GM18507 (cell line): ENCODE measurements at regions not wholly inside any gene's neighbourhood (a gene's known extent, or its start where the extent isn't known, plus 50 kb on each side); places are given as distances from the start of the nearest gene placed in this dataset.

Source experiments
- DNase-seq: peaks from one replicate; pipeline ENCODE4 v3.0.0; 2011; ENCODE audit warnings: low read depth; ENCODE audit not compliant: insufficient read length; ENCODE audit errors: extremely low spot score
- FAIRE-seq: peaks from 2 replicates; lab custom pipeline; 2011; peaks lifted over from hg19 to GRCh38; lab: Jason Lieb, UNC

GRCh38 chr11:103618528-103618927 lies 417.9 kb upstream of the DDI1 start:
- FAIRE-seq = no peak
- DNase-seq = no peak

DNA sequence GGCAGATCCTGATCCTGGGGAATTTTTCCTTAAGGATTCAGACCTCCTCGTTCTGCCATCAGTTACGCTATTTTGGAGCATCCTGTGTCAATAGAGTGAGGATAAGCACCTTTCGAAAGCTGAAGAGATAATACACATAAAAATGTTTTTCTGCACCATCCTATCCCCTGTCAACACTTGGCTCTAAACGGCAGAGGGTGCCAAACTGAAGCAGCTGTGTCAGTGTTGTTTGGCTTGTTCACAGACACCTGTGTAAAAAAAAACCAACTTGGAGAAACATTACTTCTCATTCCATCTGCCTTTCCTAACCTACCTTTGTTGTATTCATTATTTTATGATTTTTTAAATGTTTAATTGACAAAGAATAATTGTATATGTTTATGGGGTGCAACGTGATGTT lies 417.0 kb upstream of the DDI1 start:
- DNase-seq (no peak), FAIRE-seq (no peak)

DNA sequence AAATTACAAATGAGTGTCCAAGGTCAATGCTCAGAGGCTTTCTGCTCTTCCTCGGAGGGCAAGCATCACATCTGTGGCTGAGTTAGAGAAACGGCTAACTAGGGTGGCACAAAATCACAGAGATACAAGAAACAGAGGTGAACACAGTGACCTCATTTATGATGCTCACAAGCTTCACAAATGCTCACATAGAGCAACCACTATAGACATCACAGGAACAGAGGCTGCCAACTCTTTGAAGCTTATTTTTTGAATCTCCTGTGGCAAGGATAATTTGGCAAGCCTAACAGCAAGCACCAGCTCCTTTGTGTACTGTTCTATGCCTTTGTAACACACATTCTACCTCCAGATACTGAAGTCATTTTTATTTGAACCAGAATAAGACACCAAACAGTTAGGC lies 416.5 kb upstream of the DDI1 start:
- no peak for FAIRE-seq
- DNase-seq = no peak

DNA sequence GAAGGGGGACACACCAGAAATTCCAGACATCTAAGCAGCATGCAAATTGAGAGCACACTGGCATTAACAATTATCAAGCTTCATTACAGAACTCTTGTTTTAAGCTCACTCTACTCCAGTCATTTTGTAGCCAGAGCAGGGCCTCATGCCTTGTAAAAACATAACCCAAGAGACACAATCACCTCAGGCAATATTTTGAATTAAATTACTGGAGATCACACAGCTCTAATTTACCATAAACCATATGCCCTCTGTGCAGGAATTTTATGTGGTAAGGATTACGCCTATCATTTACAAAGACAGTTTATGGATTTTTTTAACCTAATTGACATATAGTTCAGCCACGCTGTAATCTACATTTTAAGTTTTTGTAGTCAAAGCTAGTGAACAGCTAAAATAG lies 414.1 kb upstream of the DDI1 start:
- DNase-seq (no peak), FAIRE-seq (no peak)

GRCh38 chr11:103623933-103624332 lies 412.5 kb upstream of the DDI1 start:
- DNase-seq (no peak), FAIRE-seq (no peak)

DNA sequence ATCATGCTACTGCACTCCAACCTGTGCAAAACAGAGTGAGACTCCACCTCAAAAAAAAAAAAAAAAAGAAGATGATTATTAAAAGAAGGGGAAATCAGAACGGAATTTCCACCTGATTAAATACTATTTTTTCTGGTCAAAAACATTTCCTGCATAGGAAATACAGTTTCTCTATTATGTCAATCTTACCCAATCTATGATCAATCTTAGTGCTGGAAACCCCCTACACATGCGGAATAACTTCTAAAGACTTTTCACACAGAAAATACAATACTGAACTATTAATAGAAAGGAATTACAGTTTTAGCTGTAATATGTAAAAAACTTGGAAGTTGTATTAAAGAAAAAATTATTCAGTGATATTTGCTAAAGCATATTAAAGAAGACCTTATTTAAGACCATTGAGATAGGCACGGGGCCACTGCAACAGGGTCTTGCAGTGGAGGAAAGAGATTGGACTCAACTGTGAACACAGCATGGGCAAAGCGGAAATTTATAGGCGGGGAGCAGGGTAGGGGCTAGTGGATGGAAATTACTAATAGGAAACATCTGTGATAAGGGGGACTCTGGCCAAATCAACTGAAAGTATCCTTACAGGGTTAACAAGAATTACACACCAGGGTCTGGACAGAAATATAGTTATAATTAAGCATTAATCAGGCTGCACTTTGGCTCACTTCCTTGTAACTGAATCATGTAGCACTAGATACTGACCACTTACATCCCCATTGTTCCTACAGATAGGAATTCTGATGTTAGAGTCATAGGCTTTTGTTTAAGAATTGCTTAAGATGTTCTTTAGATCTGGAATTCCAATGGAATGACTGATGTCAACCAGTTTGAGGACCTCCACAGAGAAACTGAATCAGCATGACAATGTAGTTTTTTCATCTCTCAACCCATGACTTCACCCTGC lies 411.5 kb upstream of the DDI1 start:
- DNase-seq (no peak), FAIRE-seq (no peak)

DNA sequence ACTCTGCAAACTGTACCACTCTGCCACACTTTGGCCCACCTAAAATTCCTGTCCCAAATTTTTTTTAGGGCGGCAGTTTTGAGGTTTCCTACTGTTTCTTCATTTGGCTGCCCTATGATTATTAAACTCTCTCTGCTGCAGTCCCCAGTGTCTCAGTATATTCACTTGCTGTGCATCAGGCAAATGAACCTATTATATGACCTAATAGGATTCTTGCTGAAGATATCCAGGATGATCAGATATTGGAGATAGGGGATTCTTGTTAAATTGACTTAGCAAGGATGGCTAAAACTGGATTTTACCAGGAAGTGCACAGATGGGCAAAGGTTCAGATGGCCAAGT lies 410.8 kb upstream of the DDI1 start:
- FAIRE-seq (no peak), DNase-seq (no peak)

DNA sequence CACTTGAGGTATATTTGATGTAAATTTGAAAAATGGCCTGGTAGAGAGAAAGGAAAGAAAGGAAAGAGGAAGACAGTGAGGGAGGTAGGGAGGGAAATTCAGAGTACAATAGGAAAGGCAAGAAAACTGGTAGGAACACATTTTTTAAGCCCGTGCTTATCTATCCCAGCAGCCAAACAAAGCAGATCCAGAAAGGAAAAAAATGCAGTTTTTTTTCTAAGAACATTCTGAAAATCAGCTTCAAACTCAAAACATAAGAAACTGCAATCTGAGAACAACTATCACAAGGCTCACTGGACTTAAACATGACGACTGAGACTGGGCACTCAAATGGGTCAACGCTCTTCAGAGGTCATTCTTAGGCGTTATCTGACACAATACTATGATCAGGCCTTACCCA lies 408.3 kb upstream of the DDI1 start:
- FAIRE-seq (no peak), DNase-seq (no peak)

GRCh38 chr11:103631841-103632240 lies 404.6 kb upstream of the DDI1 start:
- FAIRE-seq (no peak), DNase-seq (no peak)

GRCh38 chr11:103633068-103633788 lies 403.2 kb upstream of the DDI1 start:
- DNase-seq (no peak), FAIRE-seq (no peak)

DNA sequence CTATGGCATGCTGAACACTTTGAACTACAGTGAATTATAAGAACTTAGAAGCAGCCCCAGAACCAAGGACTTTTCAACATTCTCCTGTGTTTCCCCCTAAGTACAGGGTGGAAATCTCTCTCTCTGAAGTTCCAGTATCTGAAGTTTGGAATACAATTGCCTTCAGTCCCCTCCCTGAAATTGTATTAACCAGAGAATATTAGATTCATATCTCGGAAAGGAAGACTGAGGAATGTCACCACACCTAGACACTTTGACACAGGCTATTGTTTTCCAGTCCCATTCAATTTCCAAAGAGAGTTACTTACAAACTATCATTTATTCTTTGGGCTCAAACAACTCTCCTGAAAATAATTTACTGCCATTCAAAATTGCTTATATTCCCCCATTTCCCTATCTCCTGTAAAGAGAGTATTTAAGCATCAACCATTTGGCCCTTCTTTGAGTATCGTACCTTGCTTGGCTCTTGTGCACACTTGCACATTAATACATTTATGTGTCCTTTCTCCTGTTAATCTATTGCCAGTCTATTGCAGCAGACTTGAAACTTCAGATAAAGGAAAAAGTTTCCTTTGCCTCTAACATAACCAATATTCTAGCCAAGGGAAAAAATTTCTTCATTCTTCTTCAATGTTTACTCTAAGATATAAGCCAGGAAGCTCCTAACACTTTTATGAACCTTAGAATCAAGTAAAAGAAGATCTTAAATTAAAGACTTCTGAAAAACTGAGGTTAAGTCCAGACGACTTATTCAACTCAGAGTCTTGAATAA lies 402.4 kb upstream of the DDI1 start:
- no peak for DNase-seq
- FAIRE-seq = no peak

GRCh38 chr11:103636232-103636631 lies 400.2 kb upstream of the DDI1 start:
- no peak for FAIRE-seq

DNA sequence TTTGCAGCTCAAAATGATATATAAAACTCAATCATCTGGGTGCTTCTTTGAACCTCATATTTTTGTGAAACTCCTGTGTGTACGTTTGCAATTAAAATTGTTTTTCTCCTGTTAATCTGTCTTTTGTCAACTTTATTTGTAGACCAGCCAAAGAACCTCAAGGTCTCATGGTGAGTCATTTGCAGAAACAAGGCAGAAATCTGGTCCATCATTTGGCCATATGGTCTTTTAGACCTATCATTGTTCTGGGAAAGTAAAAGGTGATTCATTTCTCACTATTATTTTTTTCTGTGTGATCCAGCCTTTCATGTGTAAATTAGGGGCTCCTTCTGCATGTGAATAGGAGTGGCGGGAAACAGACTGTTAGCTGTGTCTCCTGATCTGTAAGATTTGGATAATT lies 399.1 kb upstream of the DDI1 start:
- FAIRE-seq (no peak), DNase-seq (no peak)

More at GRCh38 chr11:103636232-103636631, 400.2 kb upstream of the DDI1 start:
- DNase-seq = no peak

DNA sequence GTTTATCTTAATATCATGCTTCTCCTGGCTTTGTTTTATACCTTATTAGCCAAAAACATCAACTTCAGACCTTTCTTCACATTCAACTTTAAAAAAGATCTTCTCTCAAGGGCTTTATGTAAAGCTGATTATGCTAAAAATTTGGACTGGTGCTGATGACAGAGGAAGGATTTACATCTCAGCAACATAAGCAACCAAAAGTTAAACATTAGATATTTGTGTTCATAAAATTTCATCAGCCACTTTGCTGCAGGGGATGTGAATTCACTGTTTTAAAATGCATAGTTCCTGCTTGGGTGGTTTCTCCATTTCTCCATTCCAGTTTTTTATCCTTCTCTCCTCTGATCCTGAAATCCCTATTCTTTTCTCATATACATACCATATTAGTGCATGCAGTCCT lies 398.6 kb upstream of the DDI1 start:
- FAIRE-seq (no peak), DNase-seq (no peak)

GRCh38 chr11:103644676-103645075 lies 391.8 kb upstream of the DDI1 start:
- FAIRE-seq (no peak), DNase-seq (no peak)

- FAIRE-seq = no peak
- no peak for DNase-seq
Observed at GRCh38 chr11:103648054-103648453, 388.4 kb upstream of the DDI1 start.

- DNase-seq (no peak), FAIRE-seq (no peak)
Observed at GRCh38 chr11:103648670-103649400, 387.6 kb upstream of the DDI1 start.

- DNase-seq = no peak
- no peak for FAIRE-seq
Observed at GRCh38 chr11:103649401-103649895, 387.0 kb upstream of the DDI1 start.

DNA sequence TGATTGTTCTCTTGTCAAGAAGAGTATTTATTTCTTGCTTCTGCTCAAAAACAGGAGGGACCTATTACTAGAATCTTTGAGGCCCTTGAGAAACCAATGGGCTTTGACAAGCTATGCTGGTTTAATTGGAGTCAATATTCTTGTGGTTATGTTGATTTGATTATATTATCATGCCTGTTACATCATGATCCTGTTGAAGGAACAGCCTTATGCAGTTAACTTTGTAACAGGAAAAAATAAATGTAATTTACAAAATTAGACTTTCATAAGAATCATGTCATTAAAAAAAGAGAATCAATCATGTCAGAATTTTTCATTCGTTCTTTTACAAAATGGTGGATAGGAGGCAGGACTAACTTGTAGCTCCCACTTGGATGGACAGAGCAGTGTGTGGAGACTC lies 386.1 kb upstream of the DDI1 start:
- FAIRE-seq (no peak), DNase-seq (no peak)
